Hepatocyte (in vitro differentiated cells): ENCODE measurements at regions not wholly inside any gene's neighbourhood (a gene's known extent, or its start where the extent isn't known, plus 50 kb on each side); places are given as distances from the start of the nearest gene placed in this dataset.
A peak's percentile ranks its signal among the peaks of the same experiment; 100 is the strongest.

Experiments used
- DNase-seq: peaks from one replicate; pipeline ENCODE4 v3.0.0-alpha.2; 2016; ENCODE audit warnings: low spot score
- H2AFZ ChIP-seq: fragments of 200-600 bp; sonication (generic); 2 replicates; pipeline ENCODE4 v1.6.0; 2016; ENCODE audit warnings: antibody characterized with exemption, mild to moderate bottlenecking
- H3K27ac ChIP-seq: fragments of 200-600 bp; sonication (generic); 2 replicates; pipeline ENCODE4 v1.5.1; 2016; ENCODE audit warnings: mild to moderate bottlenecking
- H3K27me3 ChIP-seq: fragments of 200-600 bp; sonication (generic); 2 replicates; pipeline ENCODE4 v1.6.1; 2016
- H3K36me3 ChIP-seq: fragments of 200-600 bp; sonication (generic); replicated peaks from 2 replicates; pipeline ENCODE4 v1.5.1; 2016; ENCODE audit warnings: low read depth; ENCODE audit not compliant: insufficient read depth
- H3K4me1 ChIP-seq: fragments of 200-600 bp; sonication (generic); 2 replicates; pipeline ENCODE4 v1.5.1; 2016; ENCODE audit warnings: mild to moderate bottlenecking, moderate library complexity; ENCODE audit not compliant: insufficient read depth
- H3K4me2 ChIP-seq: fragments of 200-600 bp; sonication (generic); 2 replicates; pipeline ENCODE4 v1.6.0; 2016
- H3K4me3 ChIP-seq: fragments of 200-600 bp; sonication (generic); 2 replicates; pipeline ENCODE4 v1.5.1; 2016; ENCODE audit warnings: mild to moderate bottlenecking
- H3K79me2 ChIP-seq: fragments of 200-600 bp; sonication (generic); 2 replicates; pipeline ENCODE4 v1.6.0; 2017; ENCODE audit warnings: mild to moderate bottlenecking
- H3K9me2 ChIP-seq: fragments of 200-600 bp; sonication (generic); replicated peaks from 2 replicates; pipeline ENCODE4 v1.6.0; 2017; ENCODE audit warnings: mild to moderate bottlenecking; ENCODE audit not compliant: insufficient read depth
- H3K9me3 ChIP-seq: fragments of 200-600 bp; sonication (generic); 2 replicates; pipeline ENCODE4 v1.5.1; 2016; ENCODE audit warnings: low read depth, mild to moderate bottlenecking
- H4K20me1 ChIP-seq: fragments of 200-600 bp; sonication (generic); 2 replicates; pipeline ENCODE4 v1.6.0; 2016; ENCODE audit warnings: mild to moderate bottlenecking; ENCODE audit not compliant: insufficient read depth, poor library complexity, severe bottlenecking
- EZH2 ChIP-seq: fragments of 200-600 bp; sonication (generic); IDR thresholded peaks from 2 replicates; pipeline ENCODE4 v1.6.1; 2016; ENCODE audit warnings: antibody characterized with exemption, mild to moderate bottlenecking, borderline replicate concordance
- EZH2phosphoT487 ChIP-seq: fragments of 200-600 bp; sonication (generic); IDR thresholded peaks from one replicate; pipeline ENCODE4 v1.6.1; 2018; ENCODE audit warnings: antibody characterized with exemption, mild to moderate bottlenecking, low read depth, moderate library complexity; ENCODE audit not compliant: unreplicated experiment, severe bottlenecking
- WGBS: methylation state at CpG from one replicate; pipeline ENCODE4 v1.1.6; 2016; ENCODE audit warnings: low lambda C conversion rate; ENCODE audit errors: missing lambda C conversion rate; 5-methylcytosine and 5-hydroxymethylcytosine counted together
- TF ChIP-seq, protein P1 (sequence below): fragments of 200-600 bp; sonication (generic); IDR thresholded peaks from 2 replicates; pipeline ENCODE4 v1.5.1; 2016; ENCODE audit warnings: antibody characterized with exemption, mild to moderate bottlenecking; ENCODE audit not compliant: poor library complexity

DNA sequence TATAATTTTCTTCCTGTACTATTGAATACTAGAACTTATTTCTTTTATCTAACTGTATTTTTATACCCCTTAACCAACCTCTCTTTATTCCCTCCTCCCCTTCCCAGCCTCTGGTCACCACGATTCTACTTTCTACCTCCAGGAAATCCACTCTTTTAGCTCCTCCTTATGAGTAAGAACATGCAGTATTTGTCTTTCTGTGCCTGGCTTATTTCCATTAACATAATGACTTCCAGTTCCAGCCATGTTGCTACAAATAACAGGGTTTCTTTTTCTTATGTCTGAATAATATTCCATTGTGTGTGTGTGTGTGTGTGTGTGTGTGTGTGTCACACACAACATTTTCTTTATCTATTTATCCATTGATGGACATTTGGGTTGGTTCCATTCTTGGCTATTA, 152.3 kb upstream of the OLIG3 start:
- no peaks in the 10 kb centered on the region for H3K9me2 ChIP-seq
- no peak overlapping the region for H3K4me2 ChIP-seq
- no peak for DNase-seq
- H3K79me2 ChIP-seq: no peaks in the 10 kb centered on the region
- no peaks in the 10 kb centered on the region for H3K36me3 ChIP-seq
- no peaks in the 10 kb centered on the region for H3K9me3 ChIP-seq
- H3K27ac ChIP-seq: no peak overlapping the region
- no peaks in the 10 kb centered on the region for H4K20me1 ChIP-seq
- no peak overlapping the region for H3K4me3 ChIP-seq
- no peak overlapping the region for H2AFZ ChIP-seq
- no peak for TF ChIP-seq EZH2
- TF ChIP-seq, protein P1, sequence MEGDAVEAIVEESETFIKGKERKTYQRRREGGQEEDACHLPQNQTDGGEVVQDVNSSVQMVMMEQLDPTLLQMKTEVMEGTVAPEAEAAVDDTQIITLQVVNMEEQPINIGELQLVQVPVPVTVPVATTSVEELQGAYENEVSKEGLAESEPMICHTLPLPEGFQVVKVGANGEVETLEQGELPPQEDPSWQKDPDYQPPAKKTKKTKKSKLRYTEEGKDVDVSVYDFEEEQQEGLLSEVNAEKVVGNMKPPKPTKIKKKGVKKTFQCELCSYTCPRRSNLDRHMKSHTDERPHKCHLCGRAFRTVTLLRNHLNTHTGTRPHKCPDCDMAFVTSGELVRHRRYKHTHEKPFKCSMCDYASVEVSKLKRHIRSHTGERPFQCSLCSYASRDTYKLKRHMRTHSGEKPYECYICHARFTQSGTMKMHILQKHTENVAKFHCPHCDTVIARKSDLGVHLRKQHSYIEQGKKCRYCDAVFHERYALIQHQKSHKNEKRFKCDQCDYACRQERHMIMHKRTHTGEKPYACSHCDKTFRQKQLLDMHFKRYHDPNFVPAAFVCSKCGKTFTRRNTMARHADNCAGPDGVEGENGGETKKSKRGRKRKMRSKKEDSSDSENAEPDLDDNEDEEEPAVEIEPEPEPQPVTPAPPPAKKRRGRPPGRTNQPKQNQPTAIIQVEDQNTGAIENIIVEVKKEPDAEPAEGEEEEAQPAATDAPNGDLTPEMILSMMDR: no peak
- TF ChIP-seq EZH2phosphoT487: no peak
- WGBS: 0% methylated on average over 1 of the region's 1 CpG
- no peaks in the 10 kb centered on the region for H3K27me3 ChIP-seq
- peaks cover 20% of the 10 kb centered on the region for H3K4me1 ChIP-seq

DNA sequence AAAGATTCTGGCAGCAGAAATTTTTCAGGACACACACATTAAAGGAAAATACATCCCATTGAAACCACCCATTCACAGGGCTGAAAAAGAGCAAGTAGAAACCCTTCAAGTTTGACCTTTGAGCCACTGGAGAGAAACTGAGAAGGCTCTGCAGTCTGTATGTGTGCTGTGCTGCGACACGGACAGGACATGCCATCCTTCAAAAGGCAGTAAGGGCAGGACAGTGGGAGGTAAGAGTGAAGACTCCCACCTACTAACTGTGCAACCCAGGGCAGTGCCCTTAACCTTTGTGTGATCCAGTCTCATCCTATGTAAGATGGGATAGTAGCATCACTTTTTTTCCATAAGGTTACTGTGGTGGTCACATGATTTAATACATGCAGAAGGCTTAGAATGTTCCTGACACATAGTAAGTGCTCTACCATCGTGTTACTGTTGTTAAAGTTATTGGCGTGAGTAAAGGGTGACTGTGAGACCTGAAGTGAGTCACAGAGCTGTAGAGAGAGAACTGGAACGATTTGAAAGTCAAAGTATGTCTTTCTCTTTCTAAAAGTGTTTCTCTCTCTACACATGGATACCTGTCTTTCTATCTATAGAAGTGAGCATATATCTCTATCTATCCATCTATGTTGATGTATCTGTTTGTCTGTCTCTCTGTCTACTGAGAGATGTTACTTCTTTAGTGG, 153.7 kb upstream of the OLIG3 start:
- no peak overlapping the region for H3K4me3 ChIP-seq
- no peaks in the 10 kb centered on the region for H4K20me1 ChIP-seq
- no peaks in the 10 kb centered on the region for H3K27me3 ChIP-seq
- peaks cover 28% of the 10 kb centered on the region for H3K4me1 ChIP-seq
- no peaks in the 10 kb centered on the region for H3K9me2 ChIP-seq
- TF ChIP-seq, protein P1: no peak
- TF ChIP-seq EZH2phosphoT487 (no peak), EZH2 (no peak)
- peak overlapping the region; percentile 87 for H3K27ac ChIP-seq
- peak; percentile 27 for DNase-seq
- H3K9me3 ChIP-seq: no peaks in the 10 kb centered on the region
- H3K4me2 ChIP-seq: peak overlapping the region; percentile 59
- H3K79me2 ChIP-seq: no peaks in the 10 kb centered on the region
- 82% methylated on average over 5 of the region's 5 CpGs for WGBS
- H2AFZ ChIP-seq: no peak overlapping the region
- H3K36me3 ChIP-seq: no peaks in the 10 kb centered on the region

DNA sequence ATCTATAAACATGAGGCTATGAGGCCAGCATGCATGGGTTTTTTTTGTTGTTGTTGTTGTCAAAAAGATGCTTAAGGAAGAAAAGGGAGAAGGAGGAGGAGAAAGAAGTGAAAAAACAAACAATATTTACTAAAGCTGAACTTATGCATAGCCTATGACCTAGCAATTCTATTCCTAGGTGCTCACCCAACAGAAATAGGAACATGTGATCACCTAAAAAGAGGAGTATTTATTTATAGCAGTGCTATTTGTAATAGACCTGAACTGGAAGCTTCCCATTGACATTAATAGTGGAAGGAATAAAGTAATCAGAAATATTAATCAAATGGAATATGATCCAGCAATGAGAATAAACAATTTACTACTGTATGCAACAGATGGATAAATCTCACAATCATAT, 156.5 kb upstream of the OLIG3 start:
- Histone ChIP-seq H3K27ac (peak overlapping the region; percentile 72), H3K4me2 (peak overlapping the region; percentile 47), H3K9me3 (peaks cover 18% of the 10 kb centered on the region), H3K4me1 (peaks cover 28% of the 10 kb centered on the region), H3K27me3 (no peaks in the 10 kb centered on the region), H3K9me2 (no peaks in the 10 kb centered on the region), H3K79me2 (no peaks in the 10 kb centered on the region), H2AFZ (no peak overlapping the region), H4K20me1 (no peaks in the 10 kb centered on the region), H3K36me3 (no peaks in the 10 kb centered on the region), H3K4me3 (no peak overlapping the region)
- no peak for DNase-seq
- TF ChIP-seq EZH2 (no peak), EZH2phosphoT487 (no peak)
- TF ChIP-seq, protein P1: no peak
